ENCODE measurements at regions not wholly inside any gene's neighbourhood (a gene's known extent, or its start where the extent isn't known, plus 50 kb on each side); places are given as distances from the start of the nearest gene placed in this dataset.

- Histone ChIP-seq H3K27me3 (ENCODE audit: control insufficient read depth, insufficient read depth, low read length) (no peaks in the 10 kb centered on the region), H3K4me3 (ENCODE audit: insufficient read depth, low read depth, low read length) (no peak overlapping the region), H3K9ac (ENCODE audit: low read depth, low read length) (no peak overlapping the region), H4K91ac (ENCODE audit: insufficient read depth, low read depth, low read length) (no peak overlapping the region), H3K18ac (ENCODE audit: low read depth, low read length) (no peak overlapping the region), H3K56ac (ENCODE audit: extremely low read depth, insufficient read depth, low read length) (no peak overlapping the region), H2AK9ac (replicated peaks; ENCODE audit: low read depth, low read length, poor library complexity) (no peak overlapping the region), H4K5ac (ENCODE audit: low read depth, low read length) (no peak overlapping the region), H3K27ac (ENCODE audit: insufficient read depth, low read length) (no peak overlapping the region), H4K20me1 (ENCODE audit: insufficient read depth, low read length) (no peaks in the 10 kb centered on the region), H3K23ac (ENCODE audit: low read depth, low read length) (no peak overlapping the region), H3K9me3 (ENCODE audit: control insufficient read depth, insufficient read depth, low read length) (peaks cover 62% of the 10 kb centered on the region), H3K9me1 (ENCODE audit: insufficient read depth, low read length) (no peaks in the 10 kb centered on the region), H2AK5ac (ENCODE audit: low read depth, low read length) (no peak overlapping the region), H3K4ac (ENCODE audit: low read depth, low read length) (no peak overlapping the region), H3K36me3 (ENCODE audit: control insufficient read depth, insufficient read depth, low read length) (no peaks in the 10 kb centered on the region), H3K4me1 (ENCODE audit: control insufficient read depth, insufficient read depth, low read length) (no peaks in the 10 kb centered on the region), H2AFZ (replicated peaks; ENCODE audit: low read length, poor library complexity) (no peak overlapping the region), H2BK20ac (ENCODE audit: low read depth, low read length) (no peak overlapping the region), H3K14ac (replicated peaks; ENCODE audit: low read depth, low read length) (no peak overlapping the region), H2BK120ac (ENCODE audit: low read depth, low read length) (no peak overlapping the region), H2BK15ac (ENCODE audit: low read depth, low read length) (no peak overlapping the region), H3K79me1 (ENCODE audit: low read depth in 1 of 2, low read length in 2 of 2) (no peaks in the 10 kb centered on the region), H2BK5ac (ENCODE audit: low read depth, low read length, poor library complexity, severe bottlenecking) (no peak overlapping the region), H3K4me2 (ENCODE audit: low read depth, low read length) (no peak overlapping the region), H4K8ac (ENCODE audit: low read depth in 2 of 2, low read length in 2 of 2) (no peak overlapping the region)
- DNase-seq (no peak), ATAC-seq (ENCODE audit: low read depth) (no peak)
- no TSS peak for BruUV-seq (replicated peaks)
- intact Hi-C loops (cut with micrococcal nuclease) = no loop called here
- dilution Hi-C loops (cut with HindIII; ENCODE audit: low sequenced_read_pairs, unreplicated experiment) = no loop called here
- CTCF ChIA-PET = no interaction called here
- POLR2A ChIA-PET (ENCODE audit: unreplicated experiment) = no interaction called here
- TF ChIP-seq USF2 (IDR thresholded peaks at IDR 0.05; ENCODE audit: low read depth, low read length) (no peak), BHLHE40 (IDR thresholded peaks at IDR 0.05; ENCODE audit: low read depth, low read length) (no peak), ELK1 (IDR thresholded peaks at IDR 0.05; ENCODE audit: borderline replicate concordance, low read depth, low read length) (no peak), RFX5 (IDR thresholded peaks at IDR 0.05; ENCODE audit: low read depth, low read length) (no peak), RAD21 (IDR thresholded peaks at IDR 0.05; ENCODE audit: low read length) (no peak), SMC3 (IDR thresholded peaks at IDR 0.05; ENCODE audit: low read depth, low read length) (no peak), NFE2L2 (IDR thresholded peaks at IDR 0.05; ENCODE audit: low read depth, low read length) (no peak)
- 80% methylated on average over 3 of the region's 31 CpGs; no CpG with 5 or more reads in 1 of the 2 experiments for whole genome bisulfite sequencing, 2 experiments (ENCODE audit: extremely low coverage in 2 of 2, insufficient read length in 1 of 2)
- in situ Hi-C loops (cut with MboI; ENCODE audit: low sequenced_read_pairs) = no loop called here
Measured at GRCh38 chr6:168384045-168385036, 56.6 kb upstream of the SMOC2 start.
